PC-9 (cell line): ENCODE measurements at regions not wholly inside any gene's neighbourhood (a gene's known extent, or its start where the extent isn't known, plus 50 kb on each side); places are given as distances from the start of the nearest gene placed in this dataset.

Experiments
- BruUV-seq: library from RNA; stranded (reverse); fragments of 400-500 nt; replicated peaks from 2 replicates; lab custom pipeline; 2021; lab: Mats Ljungman, UMichigan
- CTCF ChIA-PET: fragments of 300-600 bp; sonication (Branson Sonifier 250); formaldehyde crosslinking; loops from one replicate; lab custom pipeline; 2022; ENCODE audit warnings: antibody characterized with exemption; lab: Charles Lee
- POLR2A ChIA-PET: fragments of 300-600 bp; sonication (Branson Sonifier 250); formaldehyde crosslinking; loops from one replicate; lab custom pipeline; 2022; ENCODE audit warnings: antibody characterized with exemption; ENCODE audit not compliant: unreplicated experiment; lab: Charles Lee
- DNase-seq, 2 experiments: peaks; one replicate each; pipeline versions ENCODE4 v3.0.0 to v3.0.0-alpha.2; 2015 to 2022; ENCODE audit warnings: mixed read lengths in 1 of 2
- H2AFZ ChIP-seq: fragments of 200-600 bp; sonication (generic); 2 replicates; pipeline ENCODE4 v1.8.1; 2017; ENCODE audit warnings: antibody characterized with exemption
- H3F3A ChIP-seq: fragments of 200-600 bp; sonication (generic); 2 replicates; pipeline ENCODE4 v1.8.1; 2017; ENCODE audit warnings: antibody characterized with exemption, mild to moderate bottlenecking, low read depth; ENCODE audit not compliant: insufficient read depth
- H3K27ac ChIP-seq: fragments of 200-600 bp; sonication (generic); 2 replicates; pipeline ENCODE4 v1.6.1; 2016; ENCODE audit warnings: mixed run types
- H3K27me3 ChIP-seq: fragments of 200-600 bp; sonication (generic); 2 replicates; pipeline ENCODE4 v1.6.1; 2016; ENCODE audit warnings: low read depth, mixed run types; ENCODE audit not compliant: insufficient read depth
- H3K36me3 ChIP-seq: fragments of 200-600 bp; sonication (generic); 2 replicates; pipeline ENCODE4 v1.6.1; 2016; ENCODE audit warnings: low read depth, mixed run types
- H3K4me1 ChIP-seq: fragments of 200-600 bp; sonication (generic); replicated peaks from 2 replicates; pipeline ENCODE4 v1.6.1; 2016; ENCODE audit warnings: mixed run types; ENCODE audit not compliant: insufficient read depth
- H3K4me2 ChIP-seq: fragments of 200-600 bp; sonication (generic); 2 replicates; pipeline ENCODE4 v1.6.1; 2017; ENCODE audit warnings: mixed run types
- H3K4me3 ChIP-seq: fragments of 200-600 bp; sonication (generic); 2 replicates; pipeline ENCODE4 v1.6.1; 2016; ENCODE audit warnings: mixed run types
- H3K79me2 ChIP-seq: fragments of 200-600 bp; sonication (generic); 2 replicates; pipeline ENCODE4 v1.6.1; 2017; ENCODE audit warnings: low read depth, mixed run types
- H3K9me2 ChIP-seq: fragments of 200-600 bp; sonication (generic); 2 replicates; pipeline ENCODE4 v1.8.1; 2017; ENCODE audit warnings: mild to moderate bottlenecking; ENCODE audit not compliant: insufficient read depth
- H3K9me3 ChIP-seq: fragments of 200-600 bp; sonication (generic); 2 replicates; pipeline ENCODE4 v1.8.1; 2016; ENCODE audit warnings: low read depth; ENCODE audit not compliant: insufficient read depth
- H4K20me1 ChIP-seq: fragments of 200-600 bp; sonication (generic); 2 replicates; pipeline ENCODE4 v1.8.1; 2017; ENCODE audit not compliant: insufficient read depth
- EZH2 ChIP-seq: fragments of 200-600 bp; sonication (generic); IDR thresholded peaks from 2 replicates; pipeline ENCODE4 v1.8.0; 2017; ENCODE audit warnings: antibody characterized with exemption, low read depth
- intact Hi-C: fragments of 100-400 bp; cut with micrococcal nuclease; formaldehyde crosslinking; loops from one replicate; pipeline ENCODE4 v1.10.0; 2022; ENCODE audit not compliant: unreplicated experiment
- TF ChIP-seq, protein P1 (sequence below): fragments of 200-600 bp; sonication (generic); conservative IDR thresholded peaks from 2 replicates; pipeline ENCODE4 v1.6.1; 2017; ENCODE audit warnings: mixed run types, antibody characterized with exemption, mild to moderate bottlenecking, moderate library complexity

DNA sequence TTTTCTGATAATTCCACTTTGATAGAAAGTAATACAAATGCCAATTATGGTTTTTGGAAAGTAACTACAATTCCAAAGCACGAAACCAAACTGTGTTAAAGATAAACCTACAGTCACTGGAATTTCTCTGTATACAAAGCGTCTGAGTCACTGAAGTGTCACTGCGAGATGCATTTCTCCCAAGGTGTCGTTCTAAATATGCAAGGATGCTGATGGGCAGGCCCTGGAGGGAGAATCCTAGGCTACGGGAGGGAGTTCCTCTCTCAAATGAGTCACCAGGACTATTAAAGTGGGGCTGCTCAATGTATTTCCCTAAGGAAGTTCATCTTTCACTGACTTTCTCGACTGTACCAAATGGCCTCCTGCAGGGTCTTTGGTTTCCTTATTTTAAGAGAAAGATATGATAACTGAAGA is 163.8 kb upstream of the STK17B start:
- BruUV-seq = no TSS peak
- Histone ChIP-seq H3K4me2 (peak overlapping the region; percentile 58), H3K4me1 (peaks cover 39% of the 10 kb centered on the region)

GRCh38 chr2:196336207-196336606 is 164.8 kb upstream of the STK17B start:
- CTCF ChIA-PET = interaction anchor here (0.6 kb wide), 1 partner anchor 579 kb away, joined by 6 read pairs; no protein-coding TSS in a partner anchor
- no TSS peak for BruUV-seq
- Histone ChIP-seq H3K9me3 (peaks cover 5% of the 10 kb centered on the region; the same call in 1 of the 2 replicates), H4K20me1 (no peaks in the 10 kb centered on the region), H3K27me3 (no peaks in the 10 kb centered on the region), H3K4me1 (peaks cover 29% of the 10 kb centered on the region), H2AFZ (no peak overlapping the region), H3K27ac (no peak overlapping the region), H3K4me2 (no peak overlapping the region), H3F3A (peaks cover 17% of the 10 kb centered on the region), H3K79me2 (no peaks in the 10 kb centered on the region), H3K4me3 (no peak overlapping the region), H3K36me3 (no peaks in the 10 kb centered on the region), H3K9me2 (no peaks in the 10 kb centered on the region)
- POLR2A ChIA-PET = no interaction called here
- no peak for DNase-seq
- TF ChIP-seq EZH2 = no peak
- intact Hi-C loops = no loop called here

More for the DNA sequence above, 163.8 kb upstream of the STK17B start:
- Histone ChIP-seq H3K9me3 (peaks cover 5% of the 10 kb centered on the region; the same call in 1 of the 2 replicates), H3K4me3 (no peak overlapping the region), H2AFZ (no peak overlapping the region), H4K20me1 (no peaks in the 10 kb centered on the region), H3K27ac (peak overlapping the region; percentile 89), H3K27me3 (no peaks in the 10 kb centered on the region), H3K36me3 (no peaks in the 10 kb centered on the region), H3K9me2 (no peaks in the 10 kb centered on the region), H3F3A (peaks cover 17% of the 10 kb centered on the region), H3K79me2 (no peaks in the 10 kb centered on the region)
- TF ChIP-seq, protein P1, sequence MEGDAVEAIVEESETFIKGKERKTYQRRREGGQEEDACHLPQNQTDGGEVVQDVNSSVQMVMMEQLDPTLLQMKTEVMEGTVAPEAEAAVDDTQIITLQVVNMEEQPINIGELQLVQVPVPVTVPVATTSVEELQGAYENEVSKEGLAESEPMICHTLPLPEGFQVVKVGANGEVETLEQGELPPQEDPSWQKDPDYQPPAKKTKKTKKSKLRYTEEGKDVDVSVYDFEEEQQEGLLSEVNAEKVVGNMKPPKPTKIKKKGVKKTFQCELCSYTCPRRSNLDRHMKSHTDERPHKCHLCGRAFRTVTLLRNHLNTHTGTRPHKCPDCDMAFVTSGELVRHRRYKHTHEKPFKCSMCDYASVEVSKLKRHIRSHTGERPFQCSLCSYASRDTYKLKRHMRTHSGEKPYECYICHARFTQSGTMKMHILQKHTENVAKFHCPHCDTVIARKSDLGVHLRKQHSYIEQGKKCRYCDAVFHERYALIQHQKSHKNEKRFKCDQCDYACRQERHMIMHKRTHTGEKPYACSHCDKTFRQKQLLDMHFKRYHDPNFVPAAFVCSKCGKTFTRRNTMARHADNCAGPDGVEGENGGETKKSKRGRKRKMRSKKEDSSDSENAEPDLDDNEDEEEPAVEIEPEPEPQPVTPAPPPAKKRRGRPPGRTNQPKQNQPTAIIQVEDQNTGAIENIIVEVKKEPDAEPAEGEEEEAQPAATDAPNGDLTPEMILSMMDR = no peak
- TF ChIP-seq EZH2 = no peak
- peak; percentile 47 to 94 for DNase-seq
- ChIA-PET CTCF (no interaction called here), POLR2A (no interaction called here)
- intact Hi-C loops = loop anchor here (2.0 kb wide), 1 partner anchor 42 kb away; no protein-coding TSS in a partner anchor

DNA sequence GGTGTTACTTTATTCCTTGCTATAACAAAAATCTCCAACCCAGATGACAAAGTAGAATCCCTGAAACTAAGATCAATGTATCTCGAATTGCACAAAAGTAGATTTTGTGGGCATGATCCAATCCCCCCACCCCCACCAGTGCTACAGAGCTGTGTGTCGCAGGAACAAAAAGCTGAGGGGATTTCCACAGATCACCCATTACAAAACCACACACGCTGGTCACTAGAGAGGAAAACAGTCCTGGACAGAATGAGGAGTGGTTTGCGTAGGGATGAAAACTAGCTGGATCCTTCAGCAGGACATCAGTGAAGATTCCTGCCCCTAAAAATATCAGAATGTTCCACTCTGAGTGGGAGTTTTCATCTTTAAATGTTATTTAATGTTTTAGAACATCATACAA is 165.3 kb upstream of the STK17B start:
- Histone ChIP-seq H3K79me2 (no peaks in the 10 kb centered on the region), H2AFZ (no peak overlapping the region), H3K4me3 (no peak overlapping the region), H3K9me3 (peaks cover 5% of the 10 kb centered on the region; the same call in 1 of the 2 replicates), H3K27ac (no peak overlapping the region), H3K4me1 (peaks cover 24% of the 10 kb centered on the region), H3K9me2 (no peaks in the 10 kb centered on the region), H3F3A (peaks cover 17% of the 10 kb centered on the region), H3K36me3 (no peaks in the 10 kb centered on the region), H4K20me1 (no peaks in the 10 kb centered on the region), H3K4me2 (no peak overlapping the region), H3K27me3 (no peaks in the 10 kb centered on the region)
- BruUV-seq = no TSS peak
- no peak for DNase-seq
- TF ChIP-seq EZH2 = no peak
- TF ChIP-seq, protein P1 = no peak
- ChIA-PET POLR2A (no interaction called here), CTCF (interaction anchor here (0.6 to 1.3 kb wide), 3 partner anchors 9 to 580 kb away, joined by 6 to 7 read pairs (median 6); no protein-coding TSS in a partner anchor)
- intact Hi-C loops = loop anchor here (1.0 kb wide), 3 partner anchors 38 to 258 kb away; no protein-coding TSS in a partner anchor
